ENCODE measurements at regions not wholly inside any gene's neighbourhood (a gene's known extent, or its start where the extent isn't known, plus 50 kb on each side); places are given as distances from the start of the nearest gene placed in this dataset.

GRCh38 chr20:48325656-48326433 is 502.0 kb downstream of the PREX1 start:
- Histone ChIP-seq H3K36me3 (ENCODE audit: control insufficient read depth in 1 of 2, insufficient read depth in 2 of 2, low read length in 2 of 2) (no peaks in the 10 kb centered on the region), H3K4me1 (ENCODE audit: control insufficient read depth in 1 of 2, insufficient read depth in 2 of 2, low read length in 2 of 2) (no peaks in the 10 kb centered on the region), H3K27ac (ENCODE audit: low read depth, low read length) (no peak overlapping the region), H3K27me3 (ENCODE audit: control insufficient read depth in 1 of 2, insufficient read depth in 2 of 2, low read length in 2 of 2) (peaks cover 0 to 2% of the 10 kb centered on the region in 2 donors), H3K9ac (ENCODE audit: low read depth in 1 of 2, low read length in 2 of 2) (no peak overlapping the region), H3K9me3 (ENCODE audit: control insufficient read depth in 1 of 2, low read length in 2 of 2) (no peaks in the 10 kb centered on the region), H3K4me3 (ENCODE audit: low read depth in 1 of 2, low read length in 2 of 2) (no peak overlapping the region)

GRCh38 chr20:48324744-48325143 is 503.1 kb downstream of the PREX1 start:
- peaks cover 0 to 6% of the 10 kb centered on the region in 2 donors for H3K27me3 ChIP-seq (ENCODE audit: control insufficient read depth in 1 of 2, insufficient read depth in 2 of 2, low read length in 2 of 2)
- H3K9ac ChIP-seq (ENCODE audit: low read depth in 1 of 2, low read length in 2 of 2): no peak overlapping the region
- no peaks in the 10 kb centered on the region for H3K9me3 ChIP-seq (ENCODE audit: control insufficient read depth in 1 of 2, low read length in 2 of 2)
- H3K27ac ChIP-seq (ENCODE audit: low read depth, low read length): no peak overlapping the region
- H3K36me3 ChIP-seq (ENCODE audit: control insufficient read depth in 1 of 2, insufficient read depth in 2 of 2, low read length in 2 of 2): no peaks in the 10 kb centered on the region
- H3K4me3 ChIP-seq (ENCODE audit: low read depth in 1 of 2, low read length in 2 of 2): no peak overlapping the region
- H3K4me1 ChIP-seq (ENCODE audit: control insufficient read depth in 1 of 2, insufficient read depth in 2 of 2, low read length in 2 of 2): no peaks in the 10 kb centered on the region

- Histone ChIP-seq H3K4me3 (ENCODE audit: low read depth in 1 of 2, low read length in 2 of 2) (no peak overlapping the region), H3K9ac (ENCODE audit: low read depth in 1 of 2, low read length in 2 of 2) (no peak overlapping the region), H3K27ac (ENCODE audit: low read depth, low read length) (no peak overlapping the region), H3K27me3 (ENCODE audit: control insufficient read depth in 1 of 2, insufficient read depth in 2 of 2, low read length in 2 of 2) (peaks cover 3 to 6% of the 10 kb centered on the region in 2 donors), H3K9me3 (ENCODE audit: control insufficient read depth in 1 of 2, low read length in 2 of 2) (no peaks in the 10 kb centered on the region), H3K36me3 (ENCODE audit: control insufficient read depth in 1 of 2, insufficient read depth in 2 of 2, low read length in 2 of 2) (no peaks in the 10 kb centered on the region), H3K4me1 (ENCODE audit: control insufficient read depth in 1 of 2, insufficient read depth in 2 of 2, low read length in 2 of 2) (no peaks in the 10 kb centered on the region)
Observed at GRCh38 chr20:48321271-48321670, 506.5 kb downstream of the PREX1 start.

- Histone ChIP-seq H3K4me3 (ENCODE audit: low read depth in 1 of 2, low read length in 2 of 2) (no peak overlapping the region), H3K27ac (ENCODE audit: low read depth, low read length) (no peak overlapping the region), H3K36me3 (ENCODE audit: control insufficient read depth in 1 of 2, insufficient read depth in 2 of 2, low read length in 2 of 2) (no peaks in the 10 kb centered on the region), H3K4me1 (ENCODE audit: control insufficient read depth in 1 of 2, insufficient read depth in 2 of 2, low read length in 2 of 2) (no peaks in the 10 kb centered on the region), H3K9ac (ENCODE audit: low read depth in 1 of 2, low read length in 2 of 2) (no peak overlapping the region), H3K27me3 (ENCODE audit: control insufficient read depth in 1 of 2, insufficient read depth in 2 of 2, low read length in 2 of 2) (peaks cover 3 to 6% of the 10 kb centered on the region in 2 donors), H3K9me3 (ENCODE audit: control insufficient read depth in 1 of 2, low read length in 2 of 2) (no peaks in the 10 kb centered on the region)
Observed at GRCh38 chr20:48319943-48320584, 507.7 kb downstream of the PREX1 start.

- H3K9ac ChIP-seq (ENCODE audit: low read depth in 1 of 2, low read length in 2 of 2): no peak overlapping the region
- no peaks in the 10 kb centered on the region for H3K36me3 ChIP-seq (ENCODE audit: control insufficient read depth in 1 of 2, insufficient read depth in 2 of 2, low read length in 2 of 2)
- no peaks in the 10 kb centered on the region for H3K9me3 ChIP-seq (ENCODE audit: control insufficient read depth in 1 of 2, low read length in 2 of 2)
- no peak overlapping the region for H3K4me3 ChIP-seq (ENCODE audit: low read depth in 1 of 2, low read length in 2 of 2)
- peaks cover 3% of the 10 kb centered on the region in 2 donors for H3K27me3 ChIP-seq (ENCODE audit: control insufficient read depth in 1 of 2, insufficient read depth in 2 of 2, low read length in 2 of 2)
- H3K27ac ChIP-seq (ENCODE audit: low read depth, low read length): no peak overlapping the region
- H3K4me1 ChIP-seq (ENCODE audit: control insufficient read depth in 1 of 2, insufficient read depth in 2 of 2, low read length in 2 of 2): no peaks in the 10 kb centered on the region
Observed at GRCh38 chr20:48317578-48317977, 510.2 kb downstream of the PREX1 start.

- H3K27me3 ChIP-seq (ENCODE audit: control insufficient read depth in 1 of 2, insufficient read depth in 2 of 2, low read length in 2 of 2): peaks cover 2 to 3% of the 10 kb centered on the region in 2 donors
- no peaks in the 10 kb centered on the region for H3K9me3 ChIP-seq (ENCODE audit: control insufficient read depth in 1 of 2, low read length in 2 of 2)
- no peak overlapping the region for H3K4me3 ChIP-seq (ENCODE audit: low read depth in 1 of 2, low read length in 2 of 2)
- no peaks in the 10 kb centered on the region for H3K4me1 ChIP-seq (ENCODE audit: control insufficient read depth in 1 of 2, insufficient read depth in 2 of 2, low read length in 2 of 2)
- H3K36me3 ChIP-seq (ENCODE audit: control insufficient read depth in 1 of 2, insufficient read depth in 2 of 2, low read length in 2 of 2): no peaks in the 10 kb centered on the region
- H3K27ac ChIP-seq (ENCODE audit: low read depth, low read length): no peak overlapping the region
- H3K9ac ChIP-seq (ENCODE audit: low read depth in 1 of 2, low read length in 2 of 2): no peak overlapping the region
Observed at GRCh38 chr20:48314925-48315592, 512.7 kb downstream of the PREX1 start.

- no peak overlapping the region for H3K27ac ChIP-seq (ENCODE audit: low read depth, low read length)
- no peak overlapping the region for H3K4me3 ChIP-seq (ENCODE audit: low read depth in 1 of 2, low read length in 2 of 2)
- no peak overlapping the region for H3K9ac ChIP-seq (ENCODE audit: low read depth in 1 of 2, low read length in 2 of 2)
- peaks cover 0 to 3% of the 10 kb centered on the region in 2 donors for H3K27me3 ChIP-seq (ENCODE audit: control insufficient read depth in 1 of 2, insufficient read depth in 2 of 2, low read length in 2 of 2)
- H3K4me1 ChIP-seq (ENCODE audit: control insufficient read depth in 1 of 2, insufficient read depth in 2 of 2, low read length in 2 of 2): no peaks in the 10 kb centered on the region
- no peaks in the 10 kb centered on the region for H3K9me3 ChIP-seq (ENCODE audit: control insufficient read depth in 1 of 2, low read length in 2 of 2)
- H3K36me3 ChIP-seq (ENCODE audit: control insufficient read depth in 1 of 2, insufficient read depth in 2 of 2, low read length in 2 of 2): no peaks in the 10 kb centered on the region
Observed at GRCh38 chr20:48313324-48313723, 514.5 kb downstream of the PREX1 start.

GRCh38 chr20:48311956-48312355 is 515.8 kb downstream of the PREX1 start:
- Histone ChIP-seq H3K4me3 (ENCODE audit: low read depth in 1 of 2, low read length in 2 of 2) (no peak overlapping the region), H3K9ac (ENCODE audit: low read depth in 1 of 2, low read length in 2 of 2) (no peak overlapping the region), H3K27me3 (ENCODE audit: control insufficient read depth in 1 of 2, insufficient read depth in 2 of 2, low read length in 2 of 2) (peaks cover 0 to 3% of the 10 kb centered on the region in 2 donors), H3K9me3 (ENCODE audit: control insufficient read depth in 1 of 2, low read length in 2 of 2) (no peaks in the 10 kb centered on the region), H3K4me1 (ENCODE audit: control insufficient read depth in 1 of 2, insufficient read depth in 2 of 2, low read length in 2 of 2) (no peaks in the 10 kb centered on the region), H3K36me3 (ENCODE audit: control insufficient read depth in 1 of 2, insufficient read depth in 2 of 2, low read length in 2 of 2) (no peaks in the 10 kb centered on the region), H3K27ac (ENCODE audit: low read depth, low read length) (no peak overlapping the region)

- Histone ChIP-seq H3K27me3 (ENCODE audit: control insufficient read depth in 1 of 2, insufficient read depth in 2 of 2, low read length in 2 of 2) (no peaks in the 10 kb centered on the region), H3K4me3 (ENCODE audit: low read depth in 1 of 2, low read length in 2 of 2) (no peak overlapping the region), H3K27ac (ENCODE audit: low read depth, low read length) (no peak overlapping the region), H3K9me3 (ENCODE audit: control insufficient read depth in 1 of 2, low read length in 2 of 2) (no peaks in the 10 kb centered on the region), H3K9ac (ENCODE audit: low read depth in 1 of 2, low read length in 2 of 2) (no peak overlapping the region), H3K36me3 (ENCODE audit: control insufficient read depth in 1 of 2, insufficient read depth in 2 of 2, low read length in 2 of 2) (no peaks in the 10 kb centered on the region), H3K4me1 (ENCODE audit: control insufficient read depth in 1 of 2, insufficient read depth in 2 of 2, low read length in 2 of 2) (no peaks in the 10 kb centered on the region)
Observed at GRCh38 chr20:48310305-48310704, 517.5 kb downstream of the PREX1 start.

- Histone ChIP-seq H3K27ac (ENCODE audit: low read depth, low read length) (no peak overlapping the region), H3K4me1 (ENCODE audit: control insufficient read depth in 1 of 2, insufficient read depth in 2 of 2, low read length in 2 of 2) (no peaks in the 10 kb centered on the region), H3K9me3 (ENCODE audit: control insufficient read depth in 1 of 2, low read length in 2 of 2) (no peaks in the 10 kb centered on the region), H3K27me3 (ENCODE audit: control insufficient read depth in 1 of 2, insufficient read depth in 2 of 2, low read length in 2 of 2) (no peaks in the 10 kb centered on the region), H3K36me3 (ENCODE audit: control insufficient read depth in 1 of 2, insufficient read depth in 2 of 2, low read length in 2 of 2) (no peaks in the 10 kb centered on the region), H3K9ac (ENCODE audit: low read depth in 1 of 2, low read length in 2 of 2) (no peak overlapping the region), H3K4me3 (ENCODE audit: low read depth in 1 of 2, low read length in 2 of 2) (no peak overlapping the region)
Observed at GRCh38 chr20:48309293-48309692, 518.5 kb downstream of the PREX1 start.
